KMS-11 (cell line): ENCODE measurements at regions not wholly inside any gene's neighbourhood (a gene's known extent, or its start where the extent isn't known, plus 50 kb on each side); places are given as distances from the start of the nearest gene placed in this dataset.

Experiments
- H2AFZ ChIP-seq: fragments of 200-600 bp; sonication (generic); 2 replicates; pipeline ENCODE4 v1.6.1; 2016; ENCODE audit warnings: antibody characterized with exemption, mixed run types, low read depth
- H3K27ac ChIP-seq: fragments of 200-600 bp; sonication (generic); 2 replicates; pipeline ENCODE4 v1.6.1; 2016; ENCODE audit warnings: mild to moderate bottlenecking, mixed run types
- H3K27me3 ChIP-seq: fragments of 200-600 bp; sonication (generic); 2 replicates; pipeline ENCODE4 v1.6.1; 2017; ENCODE audit warnings: mild to moderate bottlenecking, low read depth, mixed run types, moderate library complexity; ENCODE audit not compliant: insufficient read depth
- H3K36me3 ChIP-seq: fragments of 200-600 bp; sonication (generic); 2 replicates; pipeline ENCODE4 v1.6.1; 2017; ENCODE audit warnings: mild to moderate bottlenecking, mixed run types; ENCODE audit not compliant: insufficient read depth
- H3K4me1 ChIP-seq: fragments of 200-600 bp; sonication (generic); 2 replicates; pipeline ENCODE4 v1.6.1; 2016; ENCODE audit warnings: mild to moderate bottlenecking, low read depth, mixed run types; ENCODE audit not compliant: poor library complexity, severe bottlenecking
- H3K4me2 ChIP-seq: fragments of 200-600 bp; sonication (generic); 2 replicates; pipeline ENCODE4 v1.7.0; 2016; ENCODE audit warnings: mild to moderate bottlenecking, mixed run types
- H3K4me3 ChIP-seq: fragments of 200-600 bp; sonication (generic); IDR thresholded peaks from 2 replicates; pipeline ENCODE4 v1.6.1; 2017; ENCODE audit warnings: low read depth, low read length, mixed read lengths; ENCODE audit not compliant: insufficient read depth
- H3K79me2 ChIP-seq: fragments of 200-600 bp; sonication (generic); 2 replicates; pipeline ENCODE4 v1.6.1; 2016; ENCODE audit warnings: low read depth, mixed run types; ENCODE audit not compliant: insufficient read depth
- H3K9ac ChIP-seq: fragments of 200-600 bp; sonication (generic); 2 replicates; pipeline ENCODE4 v1.6.1; 2016; ENCODE audit warnings: mild to moderate bottlenecking, mixed run types
- H4K20me1 ChIP-seq: fragments of 200-600 bp; sonication (generic); 2 replicates; pipeline ENCODE4 v1.6.1; 2016; ENCODE audit warnings: mild to moderate bottlenecking, mixed run types; ENCODE audit not compliant: insufficient read depth
- TF ChIP-seq, protein P1 (sequence below): fragments of 200-600 bp; sonication (generic); conservative IDR thresholded peaks from 2 replicates; pipeline ENCODE4 v1.6.1; 2017; ENCODE audit warnings: low read depth, mild to moderate bottlenecking, antibody characterized with exemption, low read length, moderate library complexity, mixed read lengths

DNA sequence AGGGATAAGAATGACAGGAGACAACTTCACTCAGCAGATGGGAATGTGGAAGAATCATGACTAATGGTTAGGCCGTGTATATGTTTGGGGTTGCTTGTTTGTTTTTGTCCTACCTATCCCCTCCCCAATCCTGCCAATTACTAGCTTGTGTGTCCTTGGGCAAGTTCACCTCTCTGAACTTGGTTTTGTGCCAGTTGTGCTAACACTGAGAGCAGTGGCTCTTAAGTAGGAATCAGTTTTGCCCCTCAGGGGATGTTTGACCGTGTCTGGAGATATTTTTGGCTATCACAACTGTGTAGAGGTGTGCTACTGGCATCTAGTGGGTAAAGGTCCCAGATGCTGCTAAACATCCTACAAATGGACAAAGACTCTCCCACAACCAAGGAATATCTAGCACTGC is 287.0 kb downstream of the DMRT2 start:
- H3K9ac ChIP-seq, result no peak overlapping the region
- H3K4me2 ChIP-seq, result no peak overlapping the region

DNA sequence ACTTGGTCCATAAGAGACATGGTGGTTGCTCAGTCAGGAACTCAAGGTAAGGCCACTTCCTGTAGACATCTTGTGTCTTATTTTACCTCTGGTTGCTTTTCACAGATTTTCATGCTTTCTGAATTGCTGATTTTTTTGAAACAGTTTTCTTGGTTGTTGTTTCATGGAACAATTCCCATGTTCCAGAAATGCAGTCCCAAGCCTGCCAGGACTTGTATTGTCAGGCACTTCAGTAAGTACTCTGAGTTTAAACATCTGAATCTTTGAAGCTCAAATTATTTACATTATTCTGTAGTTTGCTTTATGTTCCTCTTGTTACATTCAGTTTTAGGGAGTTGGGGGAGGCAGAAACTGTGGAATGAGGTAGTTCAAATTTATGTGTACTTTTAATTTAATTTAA is 290.2 kb downstream of the DMRT2 start:
- Histone ChIP-seq H3K36me3 (no peaks in the 10 kb centered on the region), H3K4me2 (no peak overlapping the region), H4K20me1 (no peaks in the 10 kb centered on the region), H3K4me3 (no peak overlapping the region), H3K79me2 (no peaks in the 10 kb centered on the region), H3K27me3 (no peaks in the 10 kb centered on the region), H2AFZ (no peak overlapping the region), H3K4me1 (no peaks in the 10 kb centered on the region), H3K9ac (no peak overlapping the region), H3K27ac (no peak overlapping the region)
- TF ChIP-seq, protein P1, sequence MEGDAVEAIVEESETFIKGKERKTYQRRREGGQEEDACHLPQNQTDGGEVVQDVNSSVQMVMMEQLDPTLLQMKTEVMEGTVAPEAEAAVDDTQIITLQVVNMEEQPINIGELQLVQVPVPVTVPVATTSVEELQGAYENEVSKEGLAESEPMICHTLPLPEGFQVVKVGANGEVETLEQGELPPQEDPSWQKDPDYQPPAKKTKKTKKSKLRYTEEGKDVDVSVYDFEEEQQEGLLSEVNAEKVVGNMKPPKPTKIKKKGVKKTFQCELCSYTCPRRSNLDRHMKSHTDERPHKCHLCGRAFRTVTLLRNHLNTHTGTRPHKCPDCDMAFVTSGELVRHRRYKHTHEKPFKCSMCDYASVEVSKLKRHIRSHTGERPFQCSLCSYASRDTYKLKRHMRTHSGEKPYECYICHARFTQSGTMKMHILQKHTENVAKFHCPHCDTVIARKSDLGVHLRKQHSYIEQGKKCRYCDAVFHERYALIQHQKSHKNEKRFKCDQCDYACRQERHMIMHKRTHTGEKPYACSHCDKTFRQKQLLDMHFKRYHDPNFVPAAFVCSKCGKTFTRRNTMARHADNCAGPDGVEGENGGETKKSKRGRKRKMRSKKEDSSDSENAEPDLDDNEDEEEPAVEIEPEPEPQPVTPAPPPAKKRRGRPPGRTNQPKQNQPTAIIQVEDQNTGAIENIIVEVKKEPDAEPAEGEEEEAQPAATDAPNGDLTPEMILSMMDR, result no peak

More for the DNA sequence above, 287.0 kb downstream of the DMRT2 start:
- H3K4me3 ChIP-seq, result no peak overlapping the region
- H4K20me1 ChIP-seq, result no peaks in the 10 kb centered on the region
- H3K79me2 ChIP-seq, result no peaks in the 10 kb centered on the region
- no peak overlapping the region for H2AFZ ChIP-seq
- TF ChIP-seq, protein P1, result no peak
- H3K36me3 ChIP-seq, result no peaks in the 10 kb centered on the region
- H3K27ac ChIP-seq, result no peak overlapping the region
- H3K4me1 ChIP-seq, result no peaks in the 10 kb centered on the region
- no peaks in the 10 kb centered on the region for H3K27me3 ChIP-seq

DNA sequence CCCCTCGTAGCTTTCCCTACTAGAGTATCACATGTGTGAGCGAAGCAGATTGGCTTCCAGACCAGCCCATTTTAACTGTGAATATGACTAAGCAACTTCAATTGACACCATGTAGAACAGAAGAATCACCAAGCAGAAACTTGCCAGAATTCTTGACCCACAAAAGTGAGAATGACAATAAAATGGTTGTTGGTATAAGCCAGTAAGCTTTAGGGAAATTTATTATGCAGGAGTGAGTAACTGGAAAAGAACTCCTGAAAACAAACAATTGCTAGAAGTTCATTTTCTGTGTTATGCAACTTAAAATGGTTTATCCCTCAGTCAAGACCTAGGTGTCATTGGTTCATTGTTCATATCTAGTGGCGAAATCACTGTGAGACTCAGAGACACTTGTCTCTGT is 303.1 kb downstream of the DMRT2 start:
- H3K27me3 ChIP-seq, result no peaks in the 10 kb centered on the region
- H4K20me1 ChIP-seq, result no peaks in the 10 kb centered on the region
- no peak overlapping the region for H3K9ac ChIP-seq
- TF ChIP-seq, protein P1, result no peak
- H3K27ac ChIP-seq, result no peak overlapping the region
- H3K4me3 ChIP-seq, result no peak overlapping the region
- no peaks in the 10 kb centered on the region for H3K4me1 ChIP-seq
- no peaks in the 10 kb centered on the region for H3K79me2 ChIP-seq
- no peak overlapping the region for H3K4me2 ChIP-seq
- no peak overlapping the region for H2AFZ ChIP-seq
- H3K36me3 ChIP-seq, result no peaks in the 10 kb centered on the region

- Histone ChIP-seq H3K79me2 (no peaks in the 10 kb centered on the region), H3K9ac (no peak overlapping the region), H3K27me3 (no peaks in the 10 kb centered on the region), H2AFZ (no peak overlapping the region), H3K4me1 (no peaks in the 10 kb centered on the region), H3K27ac (no peak overlapping the region), H3K4me3 (no peak overlapping the region), H3K4me2 (no peak overlapping the region), H4K20me1 (no peaks in the 10 kb centered on the region), H3K36me3 (no peaks in the 10 kb centered on the region)
- TF ChIP-seq, protein P1, result no peak
Observed at GRCh38 chr9:1354086-1354485, 303.9 kb downstream of the DMRT2 start.
